GM12878 (cell line): ENCODE measurements at regions not wholly inside any gene's neighbourhood (a gene's known extent, or its start where the extent isn't known, plus 50 kb on each side); places are given as distances from the start of the nearest gene placed in this dataset.

ENCODE experiments used
- ATAC-seq: fragments of 200-7000 bp; cut with Tn5 transposase; 3 replicates; pipeline ENCODE4 v1.9.1; 2020; ENCODE audit warnings: mild to moderate bottlenecking, moderate library complexity
- BruUV-seq: library from RNA; stranded (reverse); fragments of 400-500 nt; replicated peaks from 2 replicates; lab custom pipeline; 2021; lab: Mats Ljungman, UMichigan
- CTCF ChIA-PET: fragments of 300-600 bp; sonication (Branson Sonifier 250); formaldehyde crosslinking; extraction: SDS; loops from one replicate; lab custom pipeline; 2021; ENCODE audit warnings: inconsistent platforms; lab: Yijun Ruan, JAX
- POLR2A ChIA-PET: fragments of 350-600 bp; formaldehyde crosslinking; extraction: SDS; loops from one replicate; lab custom pipeline; 2021; ENCODE audit warnings: inconsistent platforms; lab: Charles Lee
- RAD21 ChIA-PET: fragments of 300-600 bp; sonication (Branson Sonifier 250); formaldehyde crosslinking; loops from one replicate; lab custom pipeline; 2023; ENCODE audit warnings: antibody characterized with exemption; ENCODE audit not compliant: unreplicated experiment; lab: Charles Lee
- SMC1A ChIA-PET: fragments of 300-600 bp; sonication (Branson Sonifier 250); formaldehyde crosslinking; loops from one replicate; lab custom pipeline; 2023; ENCODE audit not compliant: unreplicated experiment, uncharacterized antibody; lab: Charles Lee
- DNase-seq: peaks from one replicate; pipeline ENCODE4 v3.0.0-alpha.2; 2011; ENCODE audit warnings: low read depth, low spot score
- FAIRE-seq: peaks from 3 replicates; lab custom pipeline; 2011; peaks lifted over from hg19 to GRCh38; lab: Jason Lieb, UNC
- H2AFZ ChIP-seq: 2 replicates; pipeline ENCODE4 v1.6.0; 2011; ENCODE audit warnings: low read depth, low read length, control low read depth; ENCODE audit not compliant: control insufficient read depth
- H3K27ac ChIP-seq: 2 replicates; pipeline ENCODE4 v1.5.1; 2011; ENCODE audit warnings: control low read depth; ENCODE audit not compliant: control insufficient read depth, insufficient read depth
- H3K27me3 ChIP-seq, 2 experiments: replicated peaks in 1 of 2; 2 replicates each; pipeline versions ENCODE4 v1.6.0 to v1.6.1; 2011; ENCODE audit warnings: low read length in 1 of 2; ENCODE audit not compliant: control insufficient read depth in 2 of 2, insufficient read depth in 2 of 2
- H3K36me3 ChIP-seq, 2 experiments: 2 replicates each; pipeline ENCODE4 v1.5.1; 2011; ENCODE audit warnings: low read length in 1 of 2; ENCODE audit not compliant: control insufficient read depth in 2 of 2, insufficient read depth in 2 of 2
- H3K4me1 ChIP-seq: 2 replicates; pipeline ENCODE4 v1.6.1; 2011; ENCODE audit warnings: mild to moderate bottlenecking, low read length, moderate library complexity, mixed read lengths; ENCODE audit not compliant: control insufficient read depth, insufficient read depth
- H3K4me2 ChIP-seq: 2 replicates; pipeline ENCODE4 v1.6.0; 2011; ENCODE audit warnings: control low read depth; ENCODE audit not compliant: control insufficient read depth, insufficient read depth
- H3K4me3 ChIP-seq: fragments of 200-600 bp; sonication (generic); 2 replicates; pipeline ENCODE4 v1.5.1; 2016
- H3K79me2 ChIP-seq: 2 replicates; pipeline ENCODE4 v1.6.0; 2011; ENCODE audit warnings: low read length; ENCODE audit not compliant: control insufficient read depth, insufficient read depth
- H3K9ac ChIP-seq: 2 replicates; pipeline ENCODE4 v1.8.0; 2011; ENCODE audit warnings: low read length, control low read depth, mixed read lengths; ENCODE audit not compliant: control insufficient read depth, insufficient read depth
- H3K9me3 ChIP-seq: replicated peaks from 3 replicates; pipeline ENCODE4 v1.5.1; 2011; ENCODE audit warnings: mild to moderate bottlenecking, low read length; ENCODE audit not compliant: control insufficient read depth, insufficient read depth
- H4K20me1 ChIP-seq: 2 replicates; pipeline ENCODE4 v1.6.0; 2011; ENCODE audit not compliant: control insufficient read depth, insufficient read depth
- BCL3 ChIP-seq: IDR thresholded peaks from 2 replicates; pipeline ENCODE4 v1.6.1; 2011; ENCODE audit warnings: borderline replicate concordance, low read depth, mild to moderate bottlenecking, moderate library complexity, low read length; ENCODE audit not compliant: insufficient read depth, poor library complexity, severe bottlenecking
- CHD4 ChIP-seq: fragments of 200-600 bp; sonication (generic); IDR thresholded peaks from 2 replicates; pipeline ENCODE4 v1.6.1; 2016; ENCODE audit warnings: mild to moderate bottlenecking
- CTCF ChIP-seq, 3 experiments: IDR thresholded peaks in 2 of 3; conservative IDR thresholded peaks in 1 of 3; 2 replicates each; pipeline ENCODE4 v1.5.1; 2011; ENCODE audit warnings: low read depth in 3 of 3, low read length in 3 of 3, mild to moderate bottlenecking in 3 of 3, control low read depth in 2 of 3, moderate library complexity in 2 of 3, inconsistent platforms in 1 of 3, mixed read lengths in 1 of 3; ENCODE audit not compliant: control insufficient read depth in 2 of 3, insufficient read depth in 1 of 3; ENCODE audit errors: extremely low read depth in 1 of 3
- HDGF ChIP-seq: fragments of 450-650 bp; IDR thresholded peaks from 2 replicates; pipeline ENCODE4 v1.6.1; 2016; ENCODE audit warnings: antibody characterized with exemption
- IRF3 ChIP-seq: fragments of 450-650 bp; IDR thresholded peaks from 2 replicates; pipeline ENCODE4 v1.6.1; 2014; ENCODE audit warnings: mild to moderate bottlenecking
- RAD21 ChIP-seq: IDR thresholded peaks from 2 replicates; pipeline ENCODE4 v1.6.1; 2011; ENCODE audit warnings: mild to moderate bottlenecking, low read depth, low read length, moderate library complexity; ENCODE audit not compliant: insufficient read depth
- SMC3 ChIP-seq: IDR thresholded peaks from 2 replicates; pipeline ENCODE4 v1.6.1; 2011; ENCODE audit warnings: low read length, improper control_type of control experiment, borderline replicate concordance
- SREBF2 ChIP-seq: IDR thresholded peaks from 2 replicates; pipeline ENCODE4 v1.6.1; 2012; ENCODE audit warnings: mild to moderate bottlenecking, low read length
- TCF3 ChIP-seq: IDR thresholded peaks from 2 replicates; pipeline ENCODE4 v1.6.1; 2012; ENCODE audit warnings: low read depth, mild to moderate bottlenecking, low read length, borderline replicate concordance; ENCODE audit not compliant: insufficient read depth
- ZBTB40 ChIP-seq: fragments of 450-650 bp; IDR thresholded peaks from 2 replicates; pipeline ENCODE4 v1.6.1; 2016; ENCODE audit warnings: mild to moderate bottlenecking, moderate library complexity, borderline replicate concordance
- WGBS: methylation state at CpG from one replicate; pipeline ENCODE4 v1.1.6; 2016; ENCODE audit warnings: low lambda C conversion rate; ENCODE audit not compliant: insufficient replicate concordance, insufficient coverage; ENCODE audit errors: missing lambda C conversion rate; 5-methylcytosine and 5-hydroxymethylcytosine counted together
- in situ Hi-C: fragments of 300-500 bp; cut with MboI; formaldehyde crosslinking; loops from 9 replicates; pipeline ENCODE4 v1.14.3; 2018; ENCODE audit warnings: mixed read lengths
- intact Hi-C: fragments of 100-400 bp; cut with micrococcal nuclease; formaldehyde crosslinking; loops from one replicate; pipeline ENCODE4 v1.14.2; 2022; ENCODE audit not compliant: unreplicated experiment

- H2AFZ ChIP-seq, result no peak overlapping the region
Measured at GRCh38 chr2:180604077-180604476, 376.3 kb upstream of the UBE2E3 start.

More at GRCh38 chr2:180604077-180604476, 376.3 kb upstream of the UBE2E3 start:
- TF ChIP-seq TCF3, result no peak
- TF ChIP-seq SREBF2, result no peak
- TF ChIP-seq RAD21, result peak; percentile 35; the same call in 1 of the 2 replicates
- no peak for TF ChIP-seq BCL3
- peak; percentile 31 to 47 (median 43); a peak in 5 of 6 replicates for TF ChIP-seq CTCF (IDR thresholded peaks at IDR 0.05 in 2 of 3, conservative IDR thresholded peaks at IDR 0.05 in 1 of 3; ENCODE audit: control insufficient read depth in 2 of 3, extremely low read depth in 1 of 3, insufficient read depth in 1 of 3, low read depth in 3 of 3, low read length in 3 of 3)
- TF ChIP-seq HDGF, result no peak
- TF ChIP-seq ZBTB40, result no peak
- TF ChIP-seq CHD4, result no peak
- no peak for TF ChIP-seq IRF3
- peak; percentile 37; the same call in 1 of the 2 replicates for TF ChIP-seq SMC3
- H3K27ac ChIP-seq, result no peak overlapping the region
- FAIRE-seq (no peak), DNase-seq (no peak), ATAC-seq (peak; percentile 81)
- SMC1A ChIA-PET, result interaction anchor here (0.7 kb wide), 1 partner anchor 732 kb away, joined by 3 read pairs; no protein-coding TSS in a partner anchor
- no peaks in the 10 kb centered on the region for H3K36me3 ChIP-seq
- no peak overlapping the region for H3K9ac ChIP-seq
- in situ Hi-C loops (no loop called here), intact Hi-C loops (loop anchor here (1.0 kb wide), 1 partner anchor 454 kb away; no protein-coding TSS in a partner anchor)
- 11% methylated on average over 4 of the region's 4 CpGs for WGBS
- RAD21 ChIA-PET, result no interaction called here
- no peaks in the 10 kb centered on the region for H3K9me3 ChIP-seq
- H3K4me1 ChIP-seq, result no peaks in the 10 kb centered on the region
- H3K4me2 ChIP-seq, result no peak overlapping the region
- POLR2A ChIA-PET, result no interaction called here
- BruUV-seq, result no TSS peak
- no peaks in the 10 kb centered on the region for H3K27me3 ChIP-seq
- CTCF ChIA-PET, result interaction anchor here (0.8 to 1.1 kb wide), 3 partner anchors 14 to 456 kb away, joined by 3 to 9 read pairs (median 3); no protein-coding TSS in a partner anchor
- H3K79me2 ChIP-seq, result no peaks in the 10 kb centered on the region
- H4K20me1 ChIP-seq, result no peaks in the 10 kb centered on the region
- no peak overlapping the region for H3K4me3 ChIP-seq
